NCI-H82 treated with DMSO at 0.1 percent for 48 hours (cell line): ENCODE measurements at regions not wholly inside any gene's neighbourhood (a gene's known extent, or its start where the extent isn't known, plus 50 kb on each side); places are given as distances from the start of the nearest gene placed in this dataset.

Source experiments
- DNase-seq: peaks from one replicate; lab custom pipeline; 2025; ENCODE audit not compliant: unreplicated experiment; lab: John Stamatoyannopoulos, UW

- no peak for DNase-seq
Observed at GRCh38 chr3:72568083-72568482, 280.2 kb downstream of the SHQ1 start.

- no peak for DNase-seq
Observed at GRCh38 chr3:72567474-72567873, 280.8 kb downstream of the SHQ1 start.

- DNase-seq, result no peak
Observed at GRCh38 chr3:72565593-72565992, 282.7 kb downstream of the SHQ1 start.

GRCh38 chr3:72563690-72564370 lies 284.4 kb downstream of the SHQ1 start:
- DNase-seq, result no peak

GRCh38 chr3:72560846-72561675 lies 287.2 kb downstream of the SHQ1 start:
- DNase-seq, result no peak

GRCh38 chr3:72559385-72559784 lies 288.9 kb downstream of the SHQ1 start:
- no peak for DNase-seq

GRCh38 chr3:72558001-72558400 lies 290.2 kb downstream of the SHQ1 start:
- DNase-seq, result no peak

- DNase-seq, result no peak
Observed at GRCh38 chr3:72555714-72556113, 292.5 kb downstream of the SHQ1 start.

GRCh38 chr3:72554689-72555088 lies 293.6 kb downstream of the SHQ1 start:
- no peak for DNase-seq

- no peak for DNase-seq
Observed at GRCh38 chr3:72553298-72553697, 294.9 kb downstream of the SHQ1 start.

GRCh38 chr3:72550582-72551262 lies 297.5 kb downstream of the SHQ1 start:
- DNase-seq, result no peak

- DNase-seq, result peak; percentile 38
Observed at GRCh38 chr3:72549761-72550581, 298.3 kb downstream of the SHQ1 start.

GRCh38 chr3:72548981-72549380 lies 299.3 kb downstream of the SHQ1 start:
- no peak for DNase-seq

- no peak for DNase-seq
Observed at GRCh38 chr3:72548461-72548860, 299.8 kb downstream of the SHQ1 start.

- no peak for DNase-seq
Observed at GRCh38 chr3:72547183-72547582, 301.1 kb downstream of the SHQ1 start.

GRCh38 chr3:72544239-72544638 lies 304.0 kb downstream of the SHQ1 start:
- no peak for DNase-seq

GRCh38 chr3:72543246-72543645 lies 305.0 kb downstream of the SHQ1 start:
- no peak for DNase-seq

- DNase-seq, result no peak
Observed at GRCh38 chr3:72542781-72543180, 305.5 kb downstream of the SHQ1 start.

- DNase-seq, result no peak
Observed at GRCh38 chr3:72539856-72540255, 308.4 kb downstream of the SHQ1 start.

- DNase-seq, result no peak
Observed at GRCh38 chr3:72538070-72538745, 310.0 kb downstream of the SHQ1 start.

- DNase-seq, result no peak
Observed at GRCh38 chr3:72537448-72537847, 310.8 kb downstream of the SHQ1 start.
